ENCODE measurements at regions not wholly inside any gene's neighbourhood (a gene's known extent, or its start where the extent isn't known, plus 50 kb on each side); places are given as distances from the start of the nearest gene placed in this dataset.

DNA sequence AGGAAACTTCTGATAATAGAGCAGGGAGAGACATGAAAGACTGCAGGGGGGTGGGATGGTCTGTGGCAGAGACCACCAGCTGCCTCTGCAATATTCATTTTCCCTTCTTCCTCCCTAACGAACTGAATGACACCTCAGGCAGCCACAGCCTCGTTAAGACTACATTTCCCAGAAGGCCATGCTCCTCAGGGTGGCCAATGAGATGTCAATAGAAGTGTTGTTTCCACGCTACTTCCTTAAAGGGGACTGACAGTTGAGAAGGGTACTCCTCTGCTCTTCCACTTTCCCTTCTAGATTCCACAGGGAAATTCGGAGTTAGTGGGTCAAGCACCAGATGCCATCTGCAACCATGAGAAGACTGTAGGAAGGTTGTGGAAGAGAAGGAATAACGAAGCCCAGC lies 52.0 kb upstream of the DAPK1 start:
- peaks cover 17 to 32% of the 10 kb centered on the region in 2 donors for H3K4me1 Mint-ChIP-seq
- TF ChIP-seq, protein P1, sequence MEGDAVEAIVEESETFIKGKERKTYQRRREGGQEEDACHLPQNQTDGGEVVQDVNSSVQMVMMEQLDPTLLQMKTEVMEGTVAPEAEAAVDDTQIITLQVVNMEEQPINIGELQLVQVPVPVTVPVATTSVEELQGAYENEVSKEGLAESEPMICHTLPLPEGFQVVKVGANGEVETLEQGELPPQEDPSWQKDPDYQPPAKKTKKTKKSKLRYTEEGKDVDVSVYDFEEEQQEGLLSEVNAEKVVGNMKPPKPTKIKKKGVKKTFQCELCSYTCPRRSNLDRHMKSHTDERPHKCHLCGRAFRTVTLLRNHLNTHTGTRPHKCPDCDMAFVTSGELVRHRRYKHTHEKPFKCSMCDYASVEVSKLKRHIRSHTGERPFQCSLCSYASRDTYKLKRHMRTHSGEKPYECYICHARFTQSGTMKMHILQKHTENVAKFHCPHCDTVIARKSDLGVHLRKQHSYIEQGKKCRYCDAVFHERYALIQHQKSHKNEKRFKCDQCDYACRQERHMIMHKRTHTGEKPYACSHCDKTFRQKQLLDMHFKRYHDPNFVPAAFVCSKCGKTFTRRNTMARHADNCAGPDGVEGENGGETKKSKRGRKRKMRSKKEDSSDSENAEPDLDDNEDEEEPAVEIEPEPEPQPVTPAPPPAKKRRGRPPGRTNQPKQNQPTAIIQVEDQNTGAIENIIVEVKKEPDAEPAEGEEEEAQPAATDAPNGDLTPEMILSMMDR (IDR thresholded peaks at IDR 0.05) = no peak
- no peaks in the 10 kb centered on the region for H3K9me3 Mint-ChIP-seq
- Histone ChIP-seq H3K36me3 (ENCODE audit: control insufficient read depth, insufficient read depth, low read length) (no peaks in the 10 kb centered on the region), H3K9me3 (ENCODE audit: control insufficient read depth, insufficient read depth, low read length) (no peaks in the 10 kb centered on the region), H3K27ac (ENCODE audit: low read length) (no peak overlapping the region), H3K4me1 (ENCODE audit: control insufficient read depth, insufficient read depth, low read length) (peaks cover 5% of the 10 kb centered on the region), H3K4me3 (ENCODE audit: low read length) (no peak overlapping the region), H3K27me3 (ENCODE audit: control insufficient read depth, insufficient read depth, low read length) (no peaks in the 10 kb centered on the region)
- H3K36me3 Mint-ChIP-seq = no peaks in the 10 kb centered on the region
- ATAC-seq = peak; percentile 54 to 80 (median 65)
- H3K27ac Mint-ChIP-seq = peak overlapping the region; percentile 76 to 84
- H3K27me3 Mint-ChIP-seq (ENCODE audit: low read depth in 2 of 2) = no peaks in the 10 kb centered on the region
- intact Hi-C loops (cut with micrococcal nuclease) = no loop called here
- DNase-seq = peak in 1 of 2 donors; percentile 42
- 33% methylated on average over 3 of the region's 5 CpGs for WGBS (ENCODE audit: insufficient coverage)
- peak overlapping the region; percentile 74 for H3K4me3 Mint-ChIP-seq

DNA sequence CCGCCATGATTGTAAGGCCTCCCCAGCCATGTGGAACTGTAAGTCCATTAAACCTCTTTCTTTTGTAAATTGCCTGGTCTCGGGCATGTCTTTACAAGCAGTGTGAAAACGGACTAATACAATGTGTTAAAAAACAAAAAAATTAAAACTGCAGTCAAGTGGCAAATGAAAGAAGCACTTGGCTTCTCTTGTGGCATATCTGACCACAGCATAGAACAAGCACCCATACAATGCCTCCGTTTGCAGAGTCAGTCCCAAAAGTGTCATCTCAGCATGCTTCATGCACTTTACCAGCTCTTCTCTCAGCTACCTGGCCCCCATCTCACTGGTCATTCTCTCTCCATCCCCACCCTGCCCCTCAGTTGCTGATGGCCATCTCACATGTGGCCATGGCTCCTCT lies 51.1 kb upstream of the DAPK1 start:
- Mint-ChIP-seq H3K4me1 (peaks cover 17 to 32% of the 10 kb centered on the region in 2 donors), H3K4me3 (peak overlapping the region; percentile 74), H3K36me3 (no peaks in the 10 kb centered on the region), H3K27ac (peak overlapping the region; percentile 76 to 84), H3K9me3 (no peaks in the 10 kb centered on the region), H3K27me3 (ENCODE audit: low read depth in 2 of 2) (no peaks in the 10 kb centered on the region)
- Histone ChIP-seq H3K9me3 (ENCODE audit: control insufficient read depth, insufficient read depth, low read length) (no peaks in the 10 kb centered on the region), H3K36me3 (ENCODE audit: control insufficient read depth, insufficient read depth, low read length) (no peaks in the 10 kb centered on the region), H3K27me3 (ENCODE audit: control insufficient read depth, insufficient read depth, low read length) (no peaks in the 10 kb centered on the region), H3K27ac (ENCODE audit: low read length) (no peak overlapping the region), H3K4me1 (ENCODE audit: control insufficient read depth, insufficient read depth, low read length) (peaks cover 5% of the 10 kb centered on the region), H3K4me3 (ENCODE audit: low read length) (no peak overlapping the region)
- WGBS (ENCODE audit: insufficient coverage) = 69% methylated on average over 4 of the region's 4 CpGs
- TF ChIP-seq, protein P1 (IDR thresholded peaks at IDR 0.05) = no peak
- ATAC-seq (peak; percentile 52 to 73 (median 61)), DNase-seq (no peak)
- intact Hi-C loops (cut with micrococcal nuclease) = no loop called here

DNA sequence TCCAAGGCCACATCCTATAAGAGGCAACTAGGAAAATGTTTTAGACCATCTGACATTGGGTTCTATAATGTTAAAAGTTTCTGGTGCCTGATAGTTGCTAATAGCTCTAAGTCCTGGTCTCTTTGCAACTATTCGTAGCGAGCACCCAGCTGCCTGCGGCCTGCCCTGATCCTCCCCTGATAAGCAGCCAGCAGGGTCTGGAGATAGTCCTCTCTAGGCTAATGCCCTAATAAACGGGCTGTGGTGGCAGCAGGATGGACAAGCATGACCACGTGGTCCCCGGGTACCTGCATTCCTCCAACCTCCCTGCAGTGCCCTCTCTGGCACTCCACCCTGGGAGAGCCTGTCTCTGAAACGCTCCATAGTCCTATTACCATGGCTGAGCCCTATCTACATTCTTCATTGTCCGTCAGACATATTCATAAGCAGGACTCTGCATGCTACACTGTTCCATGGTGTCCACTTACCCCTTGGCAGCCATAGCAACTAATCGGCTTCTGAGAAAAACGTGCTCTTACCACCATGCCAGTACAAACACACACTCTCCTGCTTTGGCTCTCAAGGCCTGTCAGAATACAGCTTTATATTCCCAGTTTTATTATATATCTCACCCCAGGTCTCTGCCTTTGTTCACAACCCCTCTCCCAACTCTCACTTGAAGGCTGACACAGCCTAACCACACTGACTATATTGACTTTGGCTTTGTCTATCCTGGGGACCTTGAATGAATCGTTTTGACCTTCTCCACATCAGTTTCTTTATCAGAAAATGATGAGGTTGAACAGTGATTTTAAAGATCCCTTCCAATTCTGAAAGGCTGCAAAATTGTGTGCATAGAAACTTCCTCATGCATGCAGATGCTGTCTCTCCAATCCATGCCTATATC lies 49.9 kb upstream of the DAPK1 start:
- intact Hi-C loops (cut with micrococcal nuclease) = no loop called here

More for the DNA sequence above, 49.9 kb upstream of the DAPK1 start:
- Histone ChIP-seq H3K27ac (ENCODE audit: low read length) (no peak overlapping the region), H3K4me1 (ENCODE audit: control insufficient read depth, insufficient read depth, low read length) (peaks cover 5% of the 10 kb centered on the region), H3K27me3 (ENCODE audit: control insufficient read depth, insufficient read depth, low read length) (no peaks in the 10 kb centered on the region), H3K4me3 (ENCODE audit: low read length) (no peak overlapping the region), H3K36me3 (ENCODE audit: control insufficient read depth, insufficient read depth, low read length) (no peaks in the 10 kb centered on the region), H3K9me3 (ENCODE audit: control insufficient read depth, insufficient read depth, low read length) (no peaks in the 10 kb centered on the region)
- Mint-ChIP-seq H3K4me1 (peaks cover 17 to 32% of the 10 kb centered on the region in 2 donors), H3K9me3 (no peaks in the 10 kb centered on the region), H3K27ac (no peak overlapping the region), H3K36me3 (no peaks in the 10 kb centered on the region), H3K4me3 (peak overlapping the region; percentile 40), H3K27me3 (ENCODE audit: low read depth in 2 of 2) (no peaks in the 10 kb centered on the region)
- DNase-seq (no peak), ATAC-seq (no peak)
- 84% methylated on average over 11 of the region's 11 CpGs for WGBS (ENCODE audit: insufficient coverage)
- TF ChIP-seq, protein P1 (IDR thresholded peaks at IDR 0.05) = no peak
